ENCODE measurements at regions not wholly inside any gene's neighbourhood (a gene's known extent, or its start where the extent isn't known, plus 50 kb on each side); places are given as distances from the start of the nearest gene placed in this dataset.

DNA sequence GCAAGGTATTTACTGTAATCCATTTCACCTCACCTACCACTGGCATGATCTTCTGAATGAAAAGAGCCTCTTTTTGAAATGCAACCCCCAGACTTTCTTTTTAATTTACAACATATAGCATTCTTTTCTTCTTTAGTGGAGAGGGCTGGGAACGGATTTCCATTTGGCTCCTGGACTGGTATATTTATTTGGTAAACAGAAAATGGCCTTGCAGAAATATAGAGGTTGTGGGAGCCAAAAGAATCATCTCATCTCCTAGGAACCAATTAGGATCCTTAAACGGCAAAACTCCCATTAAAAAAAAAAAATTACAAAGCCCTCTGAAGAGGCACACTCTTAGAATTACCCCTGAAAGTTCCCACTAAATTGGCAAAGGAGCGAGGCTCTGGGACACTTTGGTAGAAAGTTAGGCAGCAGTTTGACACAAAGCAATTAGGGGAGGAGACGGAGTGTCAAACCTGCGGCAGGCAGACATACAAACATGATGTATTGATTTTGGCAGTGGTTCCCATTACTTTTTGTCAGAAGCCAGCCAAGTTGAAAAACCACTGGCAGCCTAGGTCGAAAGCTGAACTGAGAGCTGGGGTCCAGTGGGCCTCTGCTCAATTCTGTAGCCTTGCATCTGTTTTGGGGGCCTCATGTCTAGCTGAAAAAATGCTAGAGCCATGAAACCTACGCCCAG, 135.1 kb upstream of the MAGI3 start:
- TF ChIP-seq POLR2A (IDR thresholded peaks at IDR 0.05; ENCODE audit: low read depth, low read length) (no peak), POLR2AphosphoS5 (IDR thresholded peaks at IDR 0.05; ENCODE audit: low read depth, low read length) (no peak), TAF1 (IDR thresholded peaks at IDR 0.05; ENCODE audit: borderline replicate concordance, low read depth, low read length) (no peak)
